Memory B cell (primary cell): ENCODE measurements at regions not wholly inside any gene's neighbourhood (a gene's known extent, or its start where the extent isn't known, plus 50 kb on each side); places are given as distances from the start of the nearest gene placed in this dataset.
"Not testable (repeated sequence)": the region's sequence is repeated elsewhere in the genome, so short reads cannot be mapped to it uniquely, and the experiment has no call there.

ENCODE experiments used
- ATAC-seq: fragments of 150-1000 bp; cut with Tn5 transposase; 2 replicates; pipeline ENCODE4 v1.10.0; 2021; ENCODE audit warnings: low read depth, mild to moderate bottlenecking, moderate library complexity
- DNase-seq, 2 donors: peaks; one replicate each; pipeline ENCODE4 v3.0.0; 2022; ENCODE audit warnings: low spot score in 2 of 2
- H3K27ac Mint-ChIP-seq: one replicate; pipeline ENCODE4 v1.8.0; 2022; ENCODE audit warnings: mild to moderate bottlenecking, moderate library complexity, mixed read lengths
- H3K27me3 Mint-ChIP-seq: one replicate; pipeline ENCODE4 v1.8.0; 2022; ENCODE audit warnings: mixed read lengths
- H3K36me3 Mint-ChIP-seq: one replicate; pipeline ENCODE4 v1.8.0; 2022; ENCODE audit warnings: mild to moderate bottlenecking, mixed read lengths
- H3K4me1 Mint-ChIP-seq: one replicate; pipeline ENCODE4 v1.8.0; 2022; ENCODE audit warnings: mixed read lengths
- H3K4me3 Mint-ChIP-seq: one replicate; pipeline ENCODE4 v1.8.0; 2022; ENCODE audit warnings: mild to moderate bottlenecking, moderate library complexity, mixed read lengths
- H3K9me3 Mint-ChIP-seq: one replicate; pipeline ENCODE4 v1.8.0; 2022; ENCODE audit warnings: mixed read lengths

DNA sequence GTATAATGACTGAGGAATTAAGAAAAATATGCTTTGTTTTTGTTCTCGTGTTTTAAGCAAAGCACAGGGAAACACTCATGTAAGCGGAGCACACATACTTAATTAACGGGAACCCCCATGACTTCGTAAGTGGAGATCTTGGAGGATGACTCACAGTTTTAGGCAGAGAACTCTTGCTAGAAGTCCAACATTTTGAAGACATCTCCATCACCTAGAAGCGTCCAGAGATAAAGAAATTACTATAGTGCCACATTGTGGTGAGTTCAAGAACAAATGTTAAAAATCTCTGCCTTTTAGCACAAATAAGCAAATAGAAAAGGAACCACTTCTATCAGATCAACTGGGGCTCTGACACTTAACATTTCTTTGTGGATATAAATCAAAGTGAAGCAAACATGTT, 194.1 kb upstream of the ARHGEF26 start:
- no peak for DNase-seq
- no peaks in the 10 kb centered on the region for H3K36me3 Mint-ChIP-seq
- peaks cover 3% of the 10 kb centered on the region for H3K27me3 Mint-ChIP-seq
- ATAC-seq = no peak
- no peak overlapping the region for H3K4me3 Mint-ChIP-seq
- H3K4me1 Mint-ChIP-seq = no peaks in the 10 kb centered on the region
- no peaks in the 10 kb centered on the region for H3K9me3 Mint-ChIP-seq
- no peak overlapping the region for H3K27ac Mint-ChIP-seq

DNA sequence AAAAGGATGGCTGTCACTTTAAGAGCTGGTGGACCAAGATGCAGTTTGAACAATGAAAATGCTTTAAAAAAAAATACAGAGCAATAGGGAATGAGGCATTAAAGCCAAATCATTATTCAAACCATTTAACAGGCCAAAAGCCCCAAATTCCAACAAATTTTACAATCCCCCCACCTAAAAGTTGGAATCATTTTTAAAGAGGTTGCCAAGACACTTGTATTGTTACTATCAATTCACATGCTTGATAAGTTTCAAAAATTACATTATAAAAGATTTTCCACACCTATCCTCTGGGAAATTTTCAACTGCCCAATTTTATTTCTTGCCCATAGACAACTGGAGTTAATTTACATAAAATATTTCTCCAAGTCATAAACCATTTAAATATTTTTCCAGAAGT, 192.3 kb upstream of the ARHGEF26 start:
- DNase-seq (no peak), ATAC-seq (no peak)
- Mint-ChIP-seq H3K27me3 (no peaks in the 10 kb centered on the region), H3K9me3 (no peaks in the 10 kb centered on the region), H3K4me3 (no peak overlapping the region), H3K36me3 (no peaks in the 10 kb centered on the region), H3K27ac (no peak overlapping the region), H3K4me1 (no peaks in the 10 kb centered on the region)

DNA sequence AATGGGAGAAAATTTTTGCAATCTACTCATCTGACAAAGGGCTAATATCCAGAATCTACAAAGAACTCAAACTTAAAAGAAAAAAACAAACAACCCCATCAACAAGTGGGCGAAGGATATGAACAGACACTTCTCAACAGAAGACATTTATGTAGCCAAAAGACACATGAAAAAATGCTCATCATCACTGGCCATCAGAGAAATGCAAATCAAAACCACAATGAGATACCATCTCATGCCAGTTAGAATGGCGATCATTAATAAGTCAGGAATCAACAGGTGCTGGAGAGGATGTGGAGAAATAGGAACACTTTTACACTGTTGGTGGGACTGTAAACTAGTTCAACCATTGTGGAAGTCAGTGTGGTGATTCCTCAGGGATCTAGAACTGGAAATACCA, 187.7 kb upstream of the ARHGEF26 start:
- not testable (repeated sequence) for H3K27me3 Mint-ChIP-seq, DNase-seq, H3K9me3 Mint-ChIP-seq, H3K27ac Mint-ChIP-seq, ATAC-seq, H3K36me3 Mint-ChIP-seq, H3K4me3 Mint-ChIP-seq, H3K4me1 Mint-ChIP-seq

DNA sequence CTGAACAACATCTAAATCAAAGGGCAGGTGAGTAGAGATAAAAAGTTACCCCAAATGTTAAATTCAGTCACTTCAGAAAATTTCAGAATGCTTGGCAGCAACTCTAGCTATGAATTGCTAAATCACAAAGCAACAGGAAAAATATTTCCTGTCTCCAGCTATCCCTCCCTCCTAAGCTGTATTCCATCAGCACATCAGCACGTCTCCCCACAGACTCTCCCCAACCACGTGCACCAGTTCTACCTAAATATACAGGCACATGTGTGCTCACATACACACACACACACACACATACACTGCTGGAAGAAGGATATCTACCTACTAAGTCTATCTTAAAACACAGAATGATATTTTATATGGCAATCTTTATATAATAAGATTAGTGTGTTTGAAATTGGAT, 177.1 kb upstream of the ARHGEF26 start:
- Mint-ChIP-seq H3K4me1 (no peaks in the 10 kb centered on the region), H3K9me3 (peaks cover 5% of the 10 kb centered on the region), H3K4me3 (no peak overlapping the region), H3K36me3 (no peaks in the 10 kb centered on the region), H3K27ac (no peak overlapping the region), H3K27me3 (peaks cover 5% of the 10 kb centered on the region)
- ATAC-seq (no peak), DNase-seq (no peak)

DNA sequence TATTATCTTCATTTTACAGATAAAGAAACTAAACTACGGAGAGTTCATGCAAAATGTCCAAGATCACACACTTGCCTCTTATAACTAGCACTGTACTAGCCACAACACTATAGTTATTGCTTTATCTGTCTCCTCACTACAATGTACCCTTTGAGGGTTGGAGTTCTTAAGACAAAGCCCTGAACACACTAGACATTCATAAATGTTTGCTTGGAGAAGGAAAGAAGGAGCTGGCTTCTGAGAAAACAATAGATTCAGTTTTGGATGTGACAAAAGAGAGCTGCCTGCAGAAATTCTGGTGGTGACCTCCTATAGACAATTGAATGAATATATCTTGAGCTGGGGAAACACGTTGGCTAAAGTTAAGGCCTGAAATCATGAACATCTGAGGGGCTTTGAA, 169.9 kb upstream of the ARHGEF26 start:
- no peaks in the 10 kb centered on the region for H3K36me3 Mint-ChIP-seq
- no peaks in the 10 kb centered on the region for H3K27me3 Mint-ChIP-seq
- H3K4me3 Mint-ChIP-seq = no peak overlapping the region
- H3K27ac Mint-ChIP-seq = no peak overlapping the region
- ATAC-seq (no peak), DNase-seq (no peak)
- H3K4me1 Mint-ChIP-seq = no peaks in the 10 kb centered on the region
- peaks cover 3% of the 10 kb centered on the region for H3K9me3 Mint-ChIP-seq

DNA sequence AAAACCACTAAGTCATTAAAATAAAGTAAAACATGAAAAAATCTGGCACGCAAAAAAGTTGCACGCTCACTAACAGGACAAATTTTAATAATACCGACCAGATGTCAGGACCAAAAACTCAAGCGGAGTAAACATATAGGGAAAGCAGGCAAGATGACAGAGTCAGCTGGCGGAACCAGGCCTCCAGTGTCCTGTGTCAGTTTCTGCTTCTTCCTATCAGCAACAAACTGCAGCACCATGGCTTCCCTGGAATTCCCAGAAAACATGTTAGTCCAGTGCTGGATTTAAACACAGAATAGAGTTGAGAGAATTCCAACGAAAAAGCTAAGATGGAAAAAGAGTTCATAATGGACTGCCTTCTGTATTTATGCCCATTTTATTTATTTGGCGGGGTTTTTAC, 169.1 kb upstream of the ARHGEF26 start:
- ATAC-seq (no peak), DNase-seq (no peak)
- Mint-ChIP-seq H3K4me3 (no peak overlapping the region), H3K4me1 (no peaks in the 10 kb centered on the region), H3K9me3 (no peaks in the 10 kb centered on the region), H3K27me3 (no peaks in the 10 kb centered on the region), H3K36me3 (no peaks in the 10 kb centered on the region), H3K27ac (no peak overlapping the region)

DNA sequence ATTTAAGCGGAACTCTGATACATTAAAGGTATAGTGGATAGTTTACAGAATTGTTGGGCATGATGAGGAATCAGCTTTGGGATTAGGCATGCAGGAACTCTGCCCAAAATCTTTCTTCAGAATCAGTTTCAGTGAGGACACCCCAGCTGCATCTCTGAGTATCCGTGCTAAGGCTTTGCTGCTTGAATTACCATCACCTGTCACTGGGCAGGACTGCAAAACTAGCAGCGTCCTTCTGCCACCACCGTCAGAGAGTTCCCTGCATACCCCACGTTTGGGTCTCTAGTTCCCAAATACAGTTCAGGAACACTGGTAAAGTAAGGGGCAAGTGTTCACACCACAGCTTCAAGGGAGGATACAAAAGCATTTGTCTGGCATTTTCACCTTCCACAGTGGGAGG, 164.6 kb upstream of the ARHGEF26 start:
- Mint-ChIP-seq H3K4me3 (no peak overlapping the region), H3K4me1 (no peaks in the 10 kb centered on the region), H3K27ac (no peak overlapping the region)

DNA sequence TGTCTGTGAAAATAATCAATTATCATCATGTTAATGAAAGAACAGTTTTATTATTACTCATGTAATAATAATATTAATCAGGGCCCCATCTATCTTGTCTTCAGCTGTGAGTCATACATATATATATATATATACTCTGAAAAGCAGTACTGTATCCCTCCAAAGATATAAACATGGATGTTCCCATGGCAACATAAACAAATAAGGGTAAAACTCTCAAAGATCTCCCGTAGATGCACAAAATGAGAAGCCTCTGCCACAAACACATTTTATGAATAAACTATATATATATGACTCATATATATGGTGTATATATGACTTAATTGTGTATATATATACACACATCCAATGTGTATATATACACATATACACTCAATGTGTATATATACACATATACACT, 163.8 kb upstream of the ARHGEF26 start:
- Mint-ChIP-seq H3K27me3 (no peaks in the 10 kb centered on the region), H3K27ac (no peak overlapping the region), H3K9me3 (no peaks in the 10 kb centered on the region), H3K4me1 (no peaks in the 10 kb centered on the region), H3K36me3 (no peaks in the 10 kb centered on the region), H3K4me3 (no peak overlapping the region)
- ATAC-seq = no peak
- DNase-seq = no peak

More for the DNA sequence above, 164.6 kb upstream of the ARHGEF26 start:
- Mint-ChIP-seq H3K27me3 (no peaks in the 10 kb centered on the region), H3K36me3 (no peaks in the 10 kb centered on the region), H3K9me3 (no peaks in the 10 kb centered on the region)
- DNase-seq = no peak
- ATAC-seq = no peak

DNA sequence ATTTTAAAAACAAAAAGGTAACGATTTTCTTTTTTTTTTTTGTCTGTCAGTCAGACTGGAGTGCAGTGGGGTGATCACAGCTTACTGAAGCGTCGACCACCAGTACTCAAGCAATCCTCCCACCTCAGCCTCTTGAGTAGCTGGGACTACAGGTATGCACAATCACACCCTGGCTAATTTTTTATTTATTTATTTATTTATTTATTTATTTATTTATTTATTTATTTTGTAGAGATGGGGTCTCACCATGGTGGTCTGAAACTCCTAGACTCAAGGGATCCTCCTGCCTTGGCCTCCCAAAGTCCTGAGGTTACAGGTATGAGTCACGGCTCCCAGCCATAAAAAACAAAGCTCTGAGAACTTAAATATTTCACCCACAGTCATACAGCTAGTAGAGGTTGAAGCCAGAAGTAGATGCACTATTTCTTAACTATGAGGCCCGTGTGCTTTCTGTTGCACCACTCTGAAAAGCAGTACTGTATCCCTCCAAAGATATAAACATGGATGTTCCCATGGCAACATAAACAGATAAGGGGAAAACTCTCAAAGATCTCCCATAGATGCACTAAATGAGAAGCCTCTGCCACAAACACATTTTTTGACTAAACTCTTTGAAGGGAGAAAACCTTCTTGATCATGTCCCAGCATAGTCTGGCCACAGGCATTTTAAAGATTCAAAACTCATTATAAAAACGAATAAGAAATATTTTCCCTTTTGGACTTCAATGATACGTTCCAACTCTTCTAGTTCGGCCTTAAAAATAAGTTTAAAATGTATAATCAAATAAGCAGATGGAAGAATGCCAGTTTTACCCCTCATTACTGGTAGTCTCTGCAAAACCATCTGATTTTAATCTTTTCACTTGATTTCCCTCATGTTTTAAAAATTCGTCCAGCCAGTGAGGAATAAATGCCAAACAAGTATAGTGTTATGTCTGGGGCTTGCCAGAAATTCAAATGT, 162.3 kb upstream of the ARHGEF26 start:
- H3K36me3 Mint-ChIP-seq = no peaks in the 10 kb centered on the region
- DNase-seq = no peak

DNA sequence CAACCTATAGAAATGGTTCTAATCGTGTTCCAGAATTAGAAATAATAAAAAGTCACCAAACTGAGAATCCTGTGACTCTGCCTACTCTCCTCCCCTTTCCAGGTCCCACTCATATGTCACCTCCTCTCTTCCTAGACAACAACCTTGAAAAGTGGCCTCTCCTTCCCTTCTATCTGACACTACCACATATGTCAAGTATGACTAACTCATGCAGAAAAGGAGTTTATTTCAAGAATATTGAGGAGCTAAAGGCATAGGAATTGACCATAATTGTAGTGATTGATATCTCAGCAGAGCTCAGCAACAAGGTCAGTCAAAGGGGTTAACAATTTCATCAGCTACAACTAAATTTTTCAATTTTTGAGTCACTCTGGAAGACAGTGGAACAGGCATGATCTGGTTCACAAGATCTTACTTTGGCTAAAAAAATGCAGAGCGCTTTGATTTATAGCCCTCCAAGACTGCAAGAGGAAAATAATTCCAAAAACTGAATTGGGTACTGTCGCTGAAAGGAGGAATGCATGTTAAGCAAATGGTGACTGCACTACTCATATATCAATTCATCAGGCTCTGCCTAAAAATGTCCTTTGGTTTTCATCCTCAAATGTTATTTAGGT, 160.6 kb upstream of the ARHGEF26 start:
- DNase-seq (no peak), ATAC-seq (no peak)
- Mint-ChIP-seq H3K27ac (no peak overlapping the region), H3K27me3 (no peaks in the 10 kb centered on the region), H3K4me1 (no peaks in the 10 kb centered on the region), H3K4me3 (no peak overlapping the region), H3K9me3 (no peaks in the 10 kb centered on the region), H3K36me3 (no peaks in the 10 kb centered on the region)

More for the DNA sequence above, 162.3 kb upstream of the ARHGEF26 start:
- no peaks in the 10 kb centered on the region for H3K9me3 Mint-ChIP-seq
- no peak for ATAC-seq
- H3K27me3 Mint-ChIP-seq = no peaks in the 10 kb centered on the region
- no peak overlapping the region for H3K4me3 Mint-ChIP-seq
- H3K4me1 Mint-ChIP-seq = no peaks in the 10 kb centered on the region
- H3K27ac Mint-ChIP-seq = no peak overlapping the region

DNA sequence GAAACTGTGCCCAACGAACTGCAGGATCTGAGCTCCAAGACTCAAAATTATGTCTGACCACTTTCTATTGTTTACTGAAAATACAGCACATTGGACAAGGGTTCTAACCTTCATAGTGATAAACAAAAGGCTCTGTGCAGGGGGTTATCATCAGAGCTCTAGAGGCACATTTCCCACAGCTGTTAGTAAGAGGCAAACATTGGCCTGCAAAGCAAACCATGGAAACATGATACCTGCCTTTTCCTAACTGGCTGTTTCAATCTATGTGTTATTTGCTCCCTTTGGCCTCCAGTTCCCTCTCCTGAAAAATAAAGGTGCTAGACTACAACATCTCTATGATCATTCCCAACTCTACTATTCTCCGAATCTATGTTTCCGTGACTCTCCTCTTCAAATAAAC, 159.7 kb upstream of the ARHGEF26 start:
- Mint-ChIP-seq H3K4me3 (no peak overlapping the region), H3K27ac (no peak overlapping the region), H3K9me3 (no peaks in the 10 kb centered on the region), H3K36me3 (no peaks in the 10 kb centered on the region), H3K4me1 (no peaks in the 10 kb centered on the region), H3K27me3 (no peaks in the 10 kb centered on the region)
- ATAC-seq (no peak), DNase-seq (no peak)

DNA sequence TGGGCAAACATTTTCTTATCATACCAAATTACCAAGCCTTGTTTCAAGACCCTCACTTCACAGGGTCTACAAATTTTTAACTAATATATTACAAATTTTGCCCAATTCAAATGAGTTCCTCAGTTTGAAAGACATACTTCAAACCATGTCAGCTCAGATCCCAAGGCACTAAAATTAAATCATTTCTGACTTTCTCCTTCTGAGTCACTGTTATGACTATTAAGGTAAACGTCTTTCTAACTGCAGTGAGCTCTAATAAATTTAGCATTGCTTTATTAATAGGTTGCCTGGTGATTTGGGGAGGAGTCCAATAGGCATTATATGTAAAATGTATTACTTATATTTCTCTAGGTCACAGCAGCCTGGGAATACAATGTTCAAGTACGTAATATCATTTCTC, 158.2 kb upstream of the ARHGEF26 start:
- H3K27ac Mint-ChIP-seq = no peak overlapping the region
- no peak for DNase-seq
- no peak for ATAC-seq
- no peaks in the 10 kb centered on the region for H3K27me3 Mint-ChIP-seq
- H3K4me3 Mint-ChIP-seq = no peak overlapping the region
- H3K36me3 Mint-ChIP-seq = no peaks in the 10 kb centered on the region
- no peaks in the 10 kb centered on the region for H3K4me1 Mint-ChIP-seq
- no peaks in the 10 kb centered on the region for H3K9me3 Mint-ChIP-seq

DNA sequence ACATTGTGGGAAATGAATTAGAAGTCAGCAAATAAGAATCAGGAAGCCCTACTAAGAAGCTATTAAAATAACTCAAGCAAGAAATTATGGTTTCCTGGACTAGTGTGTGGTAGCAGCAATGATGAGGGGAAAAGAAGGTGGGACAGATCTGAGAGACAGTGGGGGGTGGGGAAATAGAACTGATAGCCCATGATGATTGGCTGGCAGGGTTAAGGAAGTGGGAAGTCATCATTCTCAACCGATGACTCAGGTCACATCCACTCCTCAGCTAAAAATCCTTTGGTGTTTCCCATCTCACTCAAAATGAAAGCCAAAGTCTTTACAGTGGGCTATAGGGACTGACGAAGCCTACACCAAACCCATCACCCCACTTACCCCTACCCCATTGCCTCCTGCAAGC, 153.9 kb upstream of the ARHGEF26 start:
- H3K27me3 Mint-ChIP-seq = peaks cover 2% of the 10 kb centered on the region
- H3K9me3 Mint-ChIP-seq = no peaks in the 10 kb centered on the region
- no peak overlapping the region for H3K4me3 Mint-ChIP-seq
- DNase-seq (no peak), ATAC-seq (no peak)
- H3K27ac Mint-ChIP-seq = no peak overlapping the region
- no peaks in the 10 kb centered on the region for H3K4me1 Mint-ChIP-seq
- H3K36me3 Mint-ChIP-seq = no peaks in the 10 kb centered on the region

DNA sequence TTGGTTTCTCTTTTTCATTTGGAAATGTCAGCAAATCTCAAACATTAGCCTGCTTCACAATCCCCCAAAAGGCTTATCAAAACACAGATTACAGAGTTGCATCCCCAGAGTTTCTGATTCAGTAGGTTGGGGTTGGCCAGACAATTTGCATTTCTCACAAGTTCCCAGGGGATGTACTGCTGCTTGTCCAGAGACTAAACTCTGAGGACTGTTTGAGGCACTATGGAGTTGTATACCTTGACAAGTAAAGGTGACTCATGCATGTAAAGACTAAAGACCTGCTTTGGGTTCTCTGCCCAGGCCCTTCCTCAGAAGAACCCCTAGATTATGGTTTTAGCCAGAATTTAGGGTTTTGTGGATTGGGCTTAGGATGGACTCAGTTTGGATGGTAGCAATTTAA, 151.1 kb upstream of the ARHGEF26 start:
- peaks cover 4% of the 10 kb centered on the region for H3K27me3 Mint-ChIP-seq
- H3K9me3 Mint-ChIP-seq = no peaks in the 10 kb centered on the region
- H3K27ac Mint-ChIP-seq = no peak overlapping the region
- no peaks in the 10 kb centered on the region for H3K4me1 Mint-ChIP-seq
- ATAC-seq (no peak), DNase-seq (no peak)
- H3K4me3 Mint-ChIP-seq = no peak overlapping the region
- H3K36me3 Mint-ChIP-seq = no peaks in the 10 kb centered on the region
